Type B pancreatic cell (in vitro differentiated cells): ENCODE measurements at regions not wholly inside any gene's neighbourhood (a gene's known extent, or its start where the extent isn't known, plus 50 kb on each side); places are given as distances from the start of the nearest gene placed in this dataset.

Experiments used
- DNase-seq: peaks from one replicate; pipeline ENCODE4 v3.0.0; 2021; ENCODE audit warnings: mixed read lengths; ENCODE audit not compliant: unreplicated experiment; ENCODE audit errors: extremely low spot score
- H3K27ac Mint-ChIP-seq: 2 replicates; pipeline ENCODE4 v1.8.0; 2021; ENCODE audit warnings: mild to moderate bottlenecking, mixed read lengths
- H3K27me3 Mint-ChIP-seq: 2 replicates; pipeline ENCODE4 v1.8.0; 2021; ENCODE audit warnings: mixed read lengths
- H3K36me3 Mint-ChIP-seq: 2 replicates; pipeline ENCODE4 v1.8.0; 2021; ENCODE audit warnings: mixed read lengths
- H3K4me1 Mint-ChIP-seq: one replicate; pipeline ENCODE4 v1.8.0; 2021; ENCODE audit warnings: mixed read lengths; ENCODE audit not compliant: unreplicated experiment
- H3K4me3 Mint-ChIP-seq: 2 replicates; pipeline ENCODE4 v1.8.0; 2021; ENCODE audit warnings: mild to moderate bottlenecking, mixed read lengths
- H3K9me3 Mint-ChIP-seq: 2 replicates; pipeline ENCODE4 v1.8.0; 2021; ENCODE audit warnings: mixed read lengths
- CTCF ChIP-seq: fragments of 200-600 bp; sonication (generic); conservative IDR thresholded peaks from 2 replicates; pipeline ENCODE4 v1.5.0; 2021; ENCODE audit warnings: antibody characterized with exemption, mild to moderate bottlenecking

- TF ChIP-seq CTCF: no peak
- no peak for DNase-seq
- no peaks in the 10 kb centered on the region for H3K36me3 Mint-ChIP-seq
- H3K27me3 Mint-ChIP-seq: no peaks in the 10 kb centered on the region
- H3K4me1 Mint-ChIP-seq: peaks cover 5% of the 10 kb centered on the region
- H3K9me3 Mint-ChIP-seq: peaks cover 5% of the 10 kb centered on the region
- no peak overlapping the region for H3K27ac Mint-ChIP-seq
- H3K4me3 Mint-ChIP-seq: no peak overlapping the region
Observed at GRCh38 chr15:99480016-99480810, 85.6 kb upstream of the MEF2A start.

GRCh38 chr15:99481113-99481950, 84.5 kb upstream of the MEF2A start:
- no peak for TF ChIP-seq CTCF
- Mint-ChIP-seq H3K9me3 (peaks cover 5% of the 10 kb centered on the region), H3K27me3 (peaks cover 7% of the 10 kb centered on the region), H3K4me1 (peaks cover 15% of the 10 kb centered on the region), H3K36me3 (no peaks in the 10 kb centered on the region), H3K4me3 (no peak overlapping the region), H3K27ac (no peak overlapping the region)
- no peak for DNase-seq

GRCh38 chr15:99481951-99482230, 83.9 kb upstream of the MEF2A start:
- peaks cover 14% of the 10 kb centered on the region for H3K4me1 Mint-ChIP-seq
- H3K27me3 Mint-ChIP-seq: peaks cover 7% of the 10 kb centered on the region
- peaks cover 5% of the 10 kb centered on the region for H3K9me3 Mint-ChIP-seq
- no peaks in the 10 kb centered on the region for H3K36me3 Mint-ChIP-seq
- no peak overlapping the region for H3K4me3 Mint-ChIP-seq
- TF ChIP-seq CTCF: no peak
- no peak for DNase-seq
- H3K27ac Mint-ChIP-seq: no peak overlapping the region

- H3K36me3 Mint-ChIP-seq: no peaks in the 10 kb centered on the region
- H3K9me3 Mint-ChIP-seq: peaks cover 5% of the 10 kb centered on the region
- no peak for DNase-seq
- no peak overlapping the region for H3K4me3 Mint-ChIP-seq
- no peak for TF ChIP-seq CTCF
- H3K27me3 Mint-ChIP-seq: peaks cover 9% of the 10 kb centered on the region
- H3K27ac Mint-ChIP-seq: no peak overlapping the region
- H3K4me1 Mint-ChIP-seq: peaks cover 20% of the 10 kb centered on the region
Observed at GRCh38 chr15:99482993-99483392, 82.8 kb upstream of the MEF2A start.

GRCh38 chr15:99485153-99485961, 80.4 kb upstream of the MEF2A start:
- Mint-ChIP-seq H3K36me3 (no peaks in the 10 kb centered on the region), H3K9me3 (peaks cover 5% of the 10 kb centered on the region), H3K27me3 (peaks cover 17% of the 10 kb centered on the region), H3K27ac (peak overlapping the region; percentile 45), H3K4me3 (peak overlapping the region; percentile 86), H3K4me1 (peaks cover 20% of the 10 kb centered on the region)
- TF ChIP-seq CTCF: no peak
- no peak for DNase-seq
